Endothelial cell (in vitro differentiated cells): ENCODE measurements at regions not wholly inside any gene's neighbourhood (a gene's known extent, or its start where the extent isn't known, plus 50 kb on each side); places are given as distances from the start of the nearest gene placed in this dataset.

Source experiments
- DNase-seq: peaks from one replicate; pipeline ENCODE4 v3.0.0; 2021; ENCODE audit warnings: low spot score
- H3K27ac Mint-ChIP-seq: one replicate; pipeline ENCODE4 v1.8.0; 2021; ENCODE audit warnings: mixed read lengths, inconsistent platforms; ENCODE audit not compliant: unreplicated experiment
- H3K27me3 Mint-ChIP-seq: one replicate; pipeline ENCODE4 v1.8.0; 2021; ENCODE audit warnings: mild to moderate bottlenecking, moderate library complexity, mixed read lengths, inconsistent platforms; ENCODE audit not compliant: unreplicated experiment
- H3K36me3 Mint-ChIP-seq: one replicate; pipeline ENCODE4 v1.8.0; 2021; ENCODE audit warnings: mild to moderate bottlenecking, low read depth, mixed read lengths, inconsistent platforms; ENCODE audit not compliant: unreplicated experiment
- H3K4me1 Mint-ChIP-seq: one replicate; pipeline ENCODE4 v1.8.0; 2021; ENCODE audit warnings: mild to moderate bottlenecking, mixed read lengths, inconsistent platforms; ENCODE audit not compliant: unreplicated experiment
- H3K4me3 Mint-ChIP-seq: one replicate; pipeline ENCODE4 v1.8.0; 2021; ENCODE audit warnings: mild to moderate bottlenecking, mixed read lengths, inconsistent platforms; ENCODE audit not compliant: unreplicated experiment
- H3K9me3 Mint-ChIP-seq: one replicate; pipeline ENCODE4 v1.8.0; 2021; ENCODE audit warnings: mixed read lengths, inconsistent platforms; ENCODE audit not compliant: unreplicated experiment
- TF ChIP-seq, protein P1 (sequence below): fragments of 200-600 bp; sonication (generic); IDR thresholded peaks from one replicate; pipeline ENCODE4 v1.5.0; 2021; ENCODE audit warnings: antibody characterized with exemption; ENCODE audit not compliant: unreplicated experiment

DNA sequence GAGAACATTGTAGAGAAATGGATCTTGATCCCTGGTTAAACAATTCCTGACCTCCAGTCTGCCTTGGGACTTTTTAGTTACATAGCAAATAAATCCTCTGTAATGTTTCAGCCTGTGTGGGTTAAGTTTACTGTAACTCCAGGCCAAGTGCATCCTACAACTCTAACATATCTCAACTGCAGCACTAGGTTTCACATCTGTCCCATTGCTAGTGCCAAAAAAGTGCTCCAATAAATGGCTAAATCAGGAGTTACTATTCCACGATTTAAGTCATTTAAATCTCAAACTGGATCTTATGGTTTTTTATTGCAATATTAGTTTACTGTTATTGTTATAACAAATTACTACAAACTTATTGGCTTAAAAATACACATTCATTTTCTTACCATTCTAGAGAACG lies 479.6 kb downstream of the GPAM start:
- H3K27ac Mint-ChIP-seq, result peak overlapping the region; percentile 43
- H3K4me3 Mint-ChIP-seq, result no peak overlapping the region
- H3K27me3 Mint-ChIP-seq, result peaks cover 2% of the 10 kb centered on the region
- H3K9me3 Mint-ChIP-seq, result no peaks in the 10 kb centered on the region
- no peak for DNase-seq
- peaks cover 16% of the 10 kb centered on the region for H3K4me1 Mint-ChIP-seq
- H3K36me3 Mint-ChIP-seq, result no peaks in the 10 kb centered on the region
- TF ChIP-seq, protein P1, sequence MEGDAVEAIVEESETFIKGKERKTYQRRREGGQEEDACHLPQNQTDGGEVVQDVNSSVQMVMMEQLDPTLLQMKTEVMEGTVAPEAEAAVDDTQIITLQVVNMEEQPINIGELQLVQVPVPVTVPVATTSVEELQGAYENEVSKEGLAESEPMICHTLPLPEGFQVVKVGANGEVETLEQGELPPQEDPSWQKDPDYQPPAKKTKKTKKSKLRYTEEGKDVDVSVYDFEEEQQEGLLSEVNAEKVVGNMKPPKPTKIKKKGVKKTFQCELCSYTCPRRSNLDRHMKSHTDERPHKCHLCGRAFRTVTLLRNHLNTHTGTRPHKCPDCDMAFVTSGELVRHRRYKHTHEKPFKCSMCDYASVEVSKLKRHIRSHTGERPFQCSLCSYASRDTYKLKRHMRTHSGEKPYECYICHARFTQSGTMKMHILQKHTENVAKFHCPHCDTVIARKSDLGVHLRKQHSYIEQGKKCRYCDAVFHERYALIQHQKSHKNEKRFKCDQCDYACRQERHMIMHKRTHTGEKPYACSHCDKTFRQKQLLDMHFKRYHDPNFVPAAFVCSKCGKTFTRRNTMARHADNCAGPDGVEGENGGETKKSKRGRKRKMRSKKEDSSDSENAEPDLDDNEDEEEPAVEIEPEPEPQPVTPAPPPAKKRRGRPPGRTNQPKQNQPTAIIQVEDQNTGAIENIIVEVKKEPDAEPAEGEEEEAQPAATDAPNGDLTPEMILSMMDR, result no peak

DNA sequence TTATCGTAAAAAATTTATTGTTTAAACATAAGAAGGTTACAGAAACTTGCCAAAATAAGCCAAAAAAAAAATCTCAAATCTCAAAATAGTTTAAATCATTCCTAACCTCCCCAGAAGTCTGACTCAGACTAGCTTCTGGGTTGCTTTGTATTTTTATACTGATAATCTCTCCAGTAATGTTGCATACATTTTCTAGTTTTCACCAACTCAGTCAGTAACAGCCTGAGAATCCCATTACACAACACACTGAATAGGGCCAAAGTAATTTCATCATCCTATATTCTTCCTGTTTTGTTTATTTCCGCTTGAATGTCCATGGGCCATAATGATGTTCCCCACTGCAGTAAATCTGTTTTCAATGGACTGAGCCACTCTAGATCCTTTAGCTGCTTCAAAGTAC lies 478.5 kb downstream of the GPAM start:
- DNase-seq, result no peak
- Mint-ChIP-seq H3K27me3 (peaks cover 2% of the 10 kb centered on the region), H3K36me3 (no peaks in the 10 kb centered on the region), H3K9me3 (no peaks in the 10 kb centered on the region), H3K27ac (no peak overlapping the region), H3K4me3 (no peak overlapping the region), H3K4me1 (peaks cover 16% of the 10 kb centered on the region)
- TF ChIP-seq, protein P1, result no peak

DNA sequence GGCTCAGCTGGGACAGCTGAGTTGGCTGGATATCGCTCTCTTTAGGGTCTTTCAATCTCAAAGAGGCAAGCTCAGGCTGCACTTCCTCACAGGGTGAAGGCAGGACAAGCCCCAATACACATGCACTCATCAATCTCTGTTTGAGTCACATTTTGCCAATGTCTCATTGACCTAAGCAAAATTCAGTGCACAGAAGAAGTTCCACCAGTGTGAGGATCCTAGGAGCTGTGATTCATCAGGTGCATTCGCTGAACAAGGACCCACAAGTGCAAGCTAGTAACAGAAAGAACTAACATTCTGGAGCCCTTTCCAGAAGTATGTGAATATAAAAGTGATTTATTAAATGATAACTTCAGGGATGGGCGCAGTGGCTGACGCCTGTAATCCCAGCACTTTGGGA lies 477.2 kb downstream of the GPAM start:
- H3K4me3 Mint-ChIP-seq, result no peak overlapping the region
- no peak overlapping the region for H3K27ac Mint-ChIP-seq
- H3K4me1 Mint-ChIP-seq, result peaks cover 16% of the 10 kb centered on the region
- no peak for DNase-seq
- TF ChIP-seq, protein P1, result no peak
- peaks cover 2% of the 10 kb centered on the region for H3K27me3 Mint-ChIP-seq
- H3K36me3 Mint-ChIP-seq, result no peaks in the 10 kb centered on the region
- H3K9me3 Mint-ChIP-seq, result no peaks in the 10 kb centered on the region

DNA sequence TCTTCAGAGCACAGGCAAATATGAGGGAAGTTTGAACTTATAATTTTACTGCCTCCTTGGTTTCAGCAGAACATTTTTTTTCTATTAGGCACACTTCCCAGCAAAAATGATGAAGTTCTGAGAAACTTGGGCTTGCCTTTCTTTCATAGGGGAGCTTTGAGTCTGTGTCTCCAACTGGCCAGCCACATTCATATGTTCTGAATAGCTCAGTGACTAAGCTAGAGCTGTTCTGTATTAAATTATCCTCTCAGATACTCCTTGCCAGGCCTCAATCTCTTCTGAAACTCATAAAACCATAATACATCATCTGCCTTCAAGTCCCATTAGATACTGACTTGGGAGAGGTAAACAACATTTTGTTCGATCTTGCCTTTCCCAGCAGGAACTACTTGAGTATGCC lies 476.5 kb downstream of the GPAM start:
- no peaks in the 10 kb centered on the region for H3K36me3 Mint-ChIP-seq
- TF ChIP-seq, protein P1, result no peak
- H3K9me3 Mint-ChIP-seq, result peaks cover 4% of the 10 kb centered on the region
- no peak overlapping the region for H3K27ac Mint-ChIP-seq
- no peak overlapping the region for H3K4me3 Mint-ChIP-seq
- peaks cover 16% of the 10 kb centered on the region for H3K4me1 Mint-ChIP-seq
- H3K27me3 Mint-ChIP-seq, result peaks cover 2% of the 10 kb centered on the region
- DNase-seq, result no peak

DNA sequence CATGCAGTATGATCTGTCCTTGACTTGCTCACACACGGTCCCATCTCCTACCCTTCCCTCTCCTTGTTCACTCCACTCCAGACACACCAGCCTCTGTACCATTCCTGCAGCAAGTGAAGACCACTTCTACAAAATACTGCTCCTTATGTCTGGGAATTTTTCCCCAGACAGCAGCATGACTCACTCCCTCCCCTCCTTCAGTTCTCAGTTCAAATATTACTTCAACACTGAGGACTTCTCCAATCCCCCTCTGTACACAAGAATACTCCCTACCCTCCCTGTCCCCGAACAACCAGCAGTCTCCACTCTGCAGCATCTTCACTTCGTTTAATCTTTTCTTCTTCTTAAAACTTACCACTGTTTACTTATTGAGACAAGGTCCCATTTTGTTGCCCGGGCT lies 474.0 kb downstream of the GPAM start:
- Mint-ChIP-seq H3K4me1 (no peaks in the 10 kb centered on the region), H3K9me3 (peaks cover 4% of the 10 kb centered on the region), H3K36me3 (no peaks in the 10 kb centered on the region), H3K27me3 (no peaks in the 10 kb centered on the region), H3K4me3 (no peak overlapping the region), H3K27ac (no peak overlapping the region)
- DNase-seq, result no peak
- TF ChIP-seq, protein P1, result no peak
